ENCODE measurements at regions not wholly inside any gene's neighbourhood (a gene's known extent, or its start where the extent isn't known, plus 50 kb on each side); places are given as distances from the start of the nearest gene placed in this dataset.

DNA sequence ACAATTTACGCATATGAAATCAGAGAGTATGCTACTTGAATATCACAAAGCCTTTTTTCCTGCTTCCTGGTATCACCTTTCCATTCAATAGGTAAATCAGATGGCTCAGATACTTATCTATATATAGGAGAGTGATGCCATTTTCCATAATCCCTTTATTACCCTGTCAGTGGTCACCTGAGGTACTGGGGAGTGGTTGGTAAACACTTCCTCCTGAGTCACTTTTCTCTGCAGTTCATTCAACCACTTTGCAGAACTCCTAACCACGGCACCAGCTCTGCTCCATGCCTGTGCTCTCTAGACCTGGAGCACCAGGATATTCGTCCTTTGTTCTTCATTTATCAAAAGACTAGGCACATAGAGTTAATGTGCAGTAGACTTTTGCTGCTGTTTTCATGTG lies 748.5 kb upstream of the KLHL1 start:
- Histone ChIP-seq H3K36me3 (no peaks in the 10 kb centered on the region), H3K27ac (no peak overlapping the region), H3K4me1 (ENCODE audit: insufficient read depth) (no peaks in the 10 kb centered on the region), H3K9me3 (no peaks in the 10 kb centered on the region), H3K4me3 (no peak overlapping the region), H3K27me3 (no peaks in the 10 kb centered on the region)
- TF ChIP-seq EP300 (IDR thresholded peaks at IDR 0.05) (no peak), POLR2A (IDR thresholded peaks at IDR 0.05) (no peak)
- TF ChIP-seq, protein P1, sequence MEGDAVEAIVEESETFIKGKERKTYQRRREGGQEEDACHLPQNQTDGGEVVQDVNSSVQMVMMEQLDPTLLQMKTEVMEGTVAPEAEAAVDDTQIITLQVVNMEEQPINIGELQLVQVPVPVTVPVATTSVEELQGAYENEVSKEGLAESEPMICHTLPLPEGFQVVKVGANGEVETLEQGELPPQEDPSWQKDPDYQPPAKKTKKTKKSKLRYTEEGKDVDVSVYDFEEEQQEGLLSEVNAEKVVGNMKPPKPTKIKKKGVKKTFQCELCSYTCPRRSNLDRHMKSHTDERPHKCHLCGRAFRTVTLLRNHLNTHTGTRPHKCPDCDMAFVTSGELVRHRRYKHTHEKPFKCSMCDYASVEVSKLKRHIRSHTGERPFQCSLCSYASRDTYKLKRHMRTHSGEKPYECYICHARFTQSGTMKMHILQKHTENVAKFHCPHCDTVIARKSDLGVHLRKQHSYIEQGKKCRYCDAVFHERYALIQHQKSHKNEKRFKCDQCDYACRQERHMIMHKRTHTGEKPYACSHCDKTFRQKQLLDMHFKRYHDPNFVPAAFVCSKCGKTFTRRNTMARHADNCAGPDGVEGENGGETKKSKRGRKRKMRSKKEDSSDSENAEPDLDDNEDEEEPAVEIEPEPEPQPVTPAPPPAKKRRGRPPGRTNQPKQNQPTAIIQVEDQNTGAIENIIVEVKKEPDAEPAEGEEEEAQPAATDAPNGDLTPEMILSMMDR (IDR thresholded peaks at IDR 0.05), result no peak
- intact Hi-C loops (cut with DNase I), result no loop called here
- WGBS, 3 donors, result 49 to 68% (median 67%) methylated on average over 3 of the region's 3 CpGs
- no peak for DNase-seq

DNA sequence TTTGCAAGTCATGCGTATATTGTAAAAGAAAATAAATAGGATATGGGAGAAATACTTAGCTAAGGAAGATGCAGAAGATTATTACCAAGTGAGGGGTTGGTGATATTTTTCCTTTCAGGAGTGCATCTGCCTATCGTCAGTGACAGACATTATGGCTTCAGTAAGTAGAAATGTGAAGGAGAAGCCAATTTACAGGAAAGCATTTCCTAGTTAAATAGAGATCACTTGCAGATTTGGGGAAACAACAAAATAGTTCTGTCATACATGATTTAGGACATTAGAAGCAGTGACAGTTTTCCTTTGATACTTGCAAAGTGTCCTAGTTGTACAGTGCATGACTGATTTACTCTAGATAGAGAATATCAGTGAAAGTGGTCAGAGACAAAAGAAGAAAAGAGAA lies 747.8 kb upstream of the KLHL1 start:
- whole genome bisulfite sequencing, 3 donors, result 81 to 87% (median 87%) methylated on average over 2 of the region's 2 CpGs
- Histone ChIP-seq H3K27ac (no peak overlapping the region), H3K27me3 (no peaks in the 10 kb centered on the region), H3K9me3 (no peaks in the 10 kb centered on the region), H3K4me3 (no peak overlapping the region), H3K36me3 (no peaks in the 10 kb centered on the region), H3K4me1 (ENCODE audit: insufficient read depth) (no peaks in the 10 kb centered on the region)
- intact Hi-C loops (cut with DNase I), result no loop called here
- TF ChIP-seq POLR2A (IDR thresholded peaks at IDR 0.05) (no peak), EP300 (IDR thresholded peaks at IDR 0.05) (no peak)
- TF ChIP-seq, protein P1 (IDR thresholded peaks at IDR 0.05), result no peak
- no peak for DNase-seq

DNA sequence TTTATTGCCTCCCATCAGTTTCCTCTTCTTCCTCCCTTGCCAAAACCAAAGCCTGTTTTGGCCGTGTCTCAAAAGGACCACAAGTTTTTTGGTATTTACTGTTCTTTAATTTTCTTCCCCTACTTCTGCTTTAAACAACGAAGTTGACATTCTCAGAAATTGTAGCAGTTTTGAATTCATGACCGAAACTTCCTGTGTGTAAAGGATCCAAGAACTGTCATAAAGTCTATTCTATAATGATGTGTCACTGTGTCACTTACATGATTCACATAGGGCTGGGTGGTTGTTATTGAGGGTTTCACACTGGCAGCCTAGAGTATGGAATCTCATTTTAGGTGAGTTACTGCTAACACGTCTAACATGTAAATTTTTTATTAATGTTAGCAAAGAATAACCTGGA lies 741.0 kb upstream of the KLHL1 start:
- Histone ChIP-seq H3K4me3 (no peak overlapping the region), H3K27me3 (no peaks in the 10 kb centered on the region), H3K27ac (no peak overlapping the region), H3K4me1 (ENCODE audit: insufficient read depth) (no peaks in the 10 kb centered on the region), H3K9me3 (no peaks in the 10 kb centered on the region), H3K36me3 (no peaks in the 10 kb centered on the region)
- whole genome bisulfite sequencing, 3 donors, result 35 to 40% (median 37%) methylated on average over 4 of the region's 4 CpGs
- intact Hi-C loops (cut with DNase I), result no loop called here
- no peak for TF ChIP-seq EP300 (IDR thresholded peaks at IDR 0.05)
- TF ChIP-seq, protein P1 (IDR thresholded peaks at IDR 0.05), result no peak
- DNase-seq, result no peak

DNA sequence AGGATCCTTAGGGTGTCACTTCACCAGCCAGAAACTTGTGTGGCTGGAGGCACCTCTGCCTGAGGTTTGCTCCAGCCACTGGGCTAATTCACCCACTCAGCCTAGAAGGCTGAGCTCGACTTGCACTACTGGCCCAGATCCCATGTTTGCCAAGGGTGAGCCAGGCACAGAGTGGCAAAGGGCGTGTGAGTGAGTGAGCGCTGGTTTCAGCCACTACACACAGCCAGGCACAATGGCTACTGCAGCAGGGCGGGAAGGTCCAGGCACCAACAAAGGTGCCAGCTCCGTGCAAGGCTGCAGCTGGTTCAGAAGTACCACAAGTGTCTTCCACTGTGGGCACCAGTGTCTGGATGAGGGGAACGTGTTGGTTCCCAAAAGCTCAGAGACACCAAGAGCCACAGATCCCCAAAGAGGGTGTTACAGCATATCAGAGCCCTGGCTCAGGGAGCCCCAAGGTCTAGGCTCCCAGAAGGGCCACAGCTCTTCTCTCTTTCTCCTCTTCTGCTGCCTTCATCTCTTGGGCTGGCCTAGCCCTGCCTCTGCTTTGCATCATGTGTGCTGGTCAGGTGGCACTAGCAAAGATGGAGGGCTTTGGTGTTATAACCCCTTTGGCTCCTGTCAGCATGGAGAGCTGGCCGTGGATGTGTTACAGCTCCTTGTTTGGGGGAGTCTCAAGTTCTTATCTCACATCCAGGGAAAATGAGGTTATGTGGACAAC lies 736.3 kb upstream of the KLHL1 start:
- Histone ChIP-seq H3K36me3 (no peaks in the 10 kb centered on the region), H3K4me3 (no peak overlapping the region), H3K27ac (no peak overlapping the region), H3K27me3 (no peaks in the 10 kb centered on the region), H3K4me1 (ENCODE audit: insufficient read depth) (no peaks in the 10 kb centered on the region), H3K9me3 (no peaks in the 10 kb centered on the region)
- DNase-seq, result no peak
- TF ChIP-seq EP300 (IDR thresholded peaks at IDR 0.05) (no peak), POLR2A (IDR thresholded peaks at IDR 0.05) (no peak)
- TF ChIP-seq, protein P1 (IDR thresholded peaks at IDR 0.05), result no peak
- intact Hi-C loops (cut with DNase I), result no loop called here
- WGBS, 3 donors, result 80 to 84% (median 82%) methylated on average over 7 of the region's 7 CpGs

All from ovary (tissue), 7 donors.